HCT116 (cell line): ENCODE measurements at regions not wholly inside any gene's neighbourhood (a gene's known extent, or its start where the extent isn't known, plus 50 kb on each side); places are given as distances from the start of the nearest gene placed in this dataset.

ENCODE experiments used
- CTCF ChIP-seq, 3 experiments: fragments of 200-600 bp in 1 of 3; sonication (generic) in 1 of 3; IDR thresholded peaks in 2 of 3; conservative IDR thresholded peaks in 1 of 3; 2 replicates each; pipeline ENCODE4 v1.5.1; 2012 to 2017; ENCODE audit warnings: low read depth in 2 of 3, low read length in 2 of 3, antibody characterized with exemption in 1 of 3, borderline replicate concordance in 1 of 3, control low read depth in 1 of 3, mild to moderate bottlenecking in 1 of 3, mixed read lengths in 1 of 3, mixed run types in 1 of 3, moderate library complexity in 1 of 3; ENCODE audit not compliant: insufficient read depth in 1 of 3
- EZH2 ChIP-seq: fragments of 200-600 bp; sonication (generic); IDR thresholded peaks from 2 replicates; pipeline ENCODE4 v1.6.1; 2017; ENCODE audit warnings: antibody characterized with exemption, mixed run types
- EZH2phosphoT487 ChIP-seq: fragments of 200-600 bp; IDR thresholded peaks from 2 replicates; pipeline ENCODE4 v1.6.1; 2018; ENCODE audit warnings: antibody characterized with exemption, borderline replicate concordance
- FOSL1 ChIP-seq: IDR thresholded peaks from 2 replicates; pipeline ENCODE4 v1.6.1; 2012; ENCODE audit warnings: low read depth
- POLR2A ChIP-seq: IDR thresholded peaks from 2 replicates; pipeline ENCODE4 v1.7.0; 2011; ENCODE audit warnings: borderline replicate concordance; ENCODE audit not compliant: insufficient read depth, insufficient read length; ENCODE audit errors: extremely low read depth
- POLR2AphosphoS5 ChIP-seq: IDR thresholded peaks from 2 replicates; pipeline ENCODE4 v1.6.1; 2011; ENCODE audit warnings: mild to moderate bottlenecking, low read depth, low read length, moderate library complexity
- RAD21 ChIP-seq: IDR thresholded peaks from 2 replicates; pipeline ENCODE4 v1.6.1; 2012; ENCODE audit warnings: low read depth, mild to moderate bottlenecking
- SIN3A ChIP-seq: IDR thresholded peaks from 2 replicates; pipeline ENCODE4 v1.6.1; 2012; ENCODE audit warnings: low read depth
- SP1 ChIP-seq: IDR thresholded peaks from 2 replicates; pipeline ENCODE4 v1.6.1; 2012; ENCODE audit warnings: low read depth
- YY1 ChIP-seq: IDR thresholded peaks from 2 replicates; pipeline ENCODE4 v1.6.1; 2011; ENCODE audit warnings: low read length, low read depth, moderate library complexity, mild to moderate bottlenecking; ENCODE audit not compliant: insufficient replicate concordance; ENCODE audit errors: extremely low read depth
- ZBTB33 ChIP-seq: IDR thresholded peaks from 2 replicates; pipeline ENCODE4 v1.6.1; 2011; ENCODE audit warnings: mild to moderate bottlenecking, low read length, moderate library complexity; ENCODE audit not compliant: insufficient replicate concordance; ENCODE audit errors: extremely low read depth
- ZNF274 ChIP-seq: fragments of 200-500 bp; sonication (Bioruptor generic); IDR thresholded peaks from 2 replicates; pipeline ENCODE4 v1.6.1; 2014; ENCODE audit warnings: mild to moderate bottlenecking, low read depth, low read length, inconsistent platforms

GRCh38 chr12:116389990-116390389, 112.5 kb upstream of the MED13L start:
- no peak for TF ChIP-seq CTCF (IDR thresholded peaks at IDR 0.05 in 2 of 3, conservative IDR thresholded peaks at IDR 0.05 in 1 of 3; ENCODE audit: borderline replicate concordance in 1 of 3, insufficient read depth in 1 of 3, low read depth in 2 of 3, low read length in 2 of 3)
- no peak for TF ChIP-seq YY1
- TF ChIP-seq POLR2AphosphoS5: no peak
- TF ChIP-seq SIN3A: no peak
- no peak for TF ChIP-seq RAD21
- no peak for TF ChIP-seq ZNF274
- TF ChIP-seq ZBTB33: no peak
- no peak for TF ChIP-seq EZH2
- peak; percentile 50; the same call in 1 of the 2 replicates for TF ChIP-seq SP1
- TF ChIP-seq FOSL1: peak; percentile 68
- no peak for TF ChIP-seq EZH2phosphoT487
- TF ChIP-seq POLR2A: no peak
